GM19452 (cell line): ENCODE measurements at regions not wholly inside any gene's neighbourhood (a gene's known extent, or its start where the extent isn't known, plus 50 kb on each side); places are given as distances from the start of the nearest gene placed in this dataset.

ENCODE experiments used
- ATAC-seq: cut with Tn5 transposase; IDR thresholded peaks from one replicate; pipeline ENCODE4 v1.9.1; 2021; ENCODE audit not compliant: unreplicated experiment

- no peak for ATAC-seq
These were observed 113.1 kb downstream of the C9orf50 start for GRCh38 chr9:129507805-129508204.

- ATAC-seq, result no peak
These were observed 114.0 kb downstream of the C9orf50 start for GRCh38 chr9:129506892-129507291.

- no peak for ATAC-seq
These were observed 114.9 kb downstream of the C9orf50 start for GRCh38 chr9:129506041-129506440.

DNA sequence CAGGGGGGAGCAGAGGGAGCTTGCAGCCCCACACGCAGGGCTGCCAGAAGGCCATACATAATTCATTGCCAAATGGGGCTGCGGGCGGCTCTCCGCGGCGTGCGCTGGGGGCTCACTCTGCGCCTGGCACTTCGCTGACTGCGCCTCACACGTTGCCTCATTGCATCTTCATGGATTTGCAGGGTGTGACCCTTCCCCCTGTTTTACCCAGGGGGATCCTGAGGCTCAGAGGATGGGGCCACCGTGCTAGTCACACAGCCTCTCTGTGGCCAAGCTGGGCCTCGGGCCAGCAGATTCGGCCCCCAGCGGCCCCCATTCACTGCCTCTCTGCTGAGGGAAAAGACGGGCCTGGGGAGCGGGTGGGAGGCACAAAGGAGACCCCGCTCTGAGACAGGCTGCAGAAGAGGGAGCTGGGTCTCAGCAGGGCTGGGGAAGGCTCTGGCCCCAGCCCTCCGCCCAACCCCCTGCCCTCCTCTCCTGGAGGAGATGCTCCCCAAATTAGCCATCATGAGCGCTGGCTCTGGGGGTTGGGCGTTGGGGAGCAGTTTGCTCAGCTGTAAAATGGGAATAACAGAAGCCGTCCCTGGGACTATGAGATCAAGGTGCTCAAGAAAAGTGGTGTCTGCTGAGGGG lies 115.5 kb downstream of the C9orf50 start:
- no peak for ATAC-seq

GRCh38 chr9:129504404-129504803 lies 116.5 kb downstream of the C9orf50 start:
- ATAC-seq, result no peak

DNA sequence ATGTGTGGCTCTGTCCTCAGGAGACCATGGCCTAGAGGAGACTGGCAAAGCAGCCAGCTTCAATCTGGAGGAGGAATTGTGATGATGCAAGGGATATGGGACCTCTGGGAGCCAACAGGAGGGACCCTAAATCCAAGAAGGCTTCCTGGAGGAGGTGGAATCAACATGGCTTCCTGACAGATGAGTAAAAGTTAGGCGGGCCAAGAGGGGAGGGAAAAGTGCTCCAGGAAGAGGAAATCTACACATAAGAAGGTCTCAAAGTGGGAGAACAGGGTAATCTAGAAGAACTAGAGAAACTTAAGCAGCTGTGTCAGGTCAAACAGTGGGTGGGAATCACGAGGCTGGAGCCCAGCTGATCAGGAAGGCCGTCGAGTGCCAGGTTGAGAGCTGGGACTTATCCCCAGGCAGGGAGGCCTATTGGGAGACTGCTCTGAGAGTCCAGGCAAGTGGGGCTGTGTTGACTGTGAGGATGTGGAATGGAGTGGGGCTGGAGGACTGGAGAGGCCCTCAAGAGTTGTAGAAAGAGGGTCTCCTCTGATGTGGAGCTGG lies 119.1 kb downstream of the C9orf50 start:
- ATAC-seq, result no peak

GRCh38 chr9:129500863-129501770 lies 119.8 kb downstream of the C9orf50 start:
- ATAC-seq, result no peak

GRCh38 chr9:129500161-129500862 lies 120.6 kb downstream of the C9orf50 start:
- no peak for ATAC-seq

GRCh38 chr9:129498451-129499384 lies 122.2 kb downstream of the C9orf50 start:
- ATAC-seq, result no peak

DNA sequence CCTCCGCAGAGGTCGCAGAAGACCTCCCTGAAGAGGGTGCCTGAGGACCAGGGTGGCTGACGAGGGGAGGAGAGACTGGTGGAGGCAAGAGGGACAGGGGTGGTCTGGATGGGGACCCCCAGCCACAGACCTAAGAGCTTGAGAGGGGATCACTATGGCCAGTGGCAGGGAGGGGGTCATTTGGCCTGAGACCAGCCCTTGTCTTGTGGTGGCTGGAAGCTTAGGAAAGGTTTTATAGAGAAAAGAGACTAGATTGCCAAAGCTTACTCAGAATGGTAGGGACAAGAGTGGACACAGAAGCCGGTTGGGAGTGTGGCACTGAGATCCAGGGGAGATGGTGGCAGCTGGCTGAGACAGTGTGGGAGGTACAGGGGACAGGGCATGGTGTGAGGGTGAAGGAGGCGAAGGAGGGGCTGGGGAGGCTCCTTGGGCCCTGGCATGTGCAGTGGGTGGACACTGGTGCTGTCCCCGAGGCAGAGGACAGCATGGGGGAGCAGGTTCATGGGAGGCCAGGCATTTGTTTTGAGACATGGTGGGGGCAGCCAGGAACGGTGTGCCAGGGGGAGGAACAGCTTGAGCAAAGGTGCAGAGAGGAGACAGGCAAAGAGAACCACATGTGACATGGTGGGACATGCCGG lies 123.0 kb downstream of the C9orf50 start:
- ATAC-seq, result no peak

- ATAC-seq, result no peak
These were observed 123.7 kb downstream of the C9orf50 start for GRCh38 chr9:129497005-129497812.

- no peak for ATAC-seq
These were observed 124.4 kb downstream of the C9orf50 start for GRCh38 chr9:129496473-129497004.

GRCh38 chr9:129495620-129496472 lies 125.1 kb downstream of the C9orf50 start:
- ATAC-seq, result no peak

DNA sequence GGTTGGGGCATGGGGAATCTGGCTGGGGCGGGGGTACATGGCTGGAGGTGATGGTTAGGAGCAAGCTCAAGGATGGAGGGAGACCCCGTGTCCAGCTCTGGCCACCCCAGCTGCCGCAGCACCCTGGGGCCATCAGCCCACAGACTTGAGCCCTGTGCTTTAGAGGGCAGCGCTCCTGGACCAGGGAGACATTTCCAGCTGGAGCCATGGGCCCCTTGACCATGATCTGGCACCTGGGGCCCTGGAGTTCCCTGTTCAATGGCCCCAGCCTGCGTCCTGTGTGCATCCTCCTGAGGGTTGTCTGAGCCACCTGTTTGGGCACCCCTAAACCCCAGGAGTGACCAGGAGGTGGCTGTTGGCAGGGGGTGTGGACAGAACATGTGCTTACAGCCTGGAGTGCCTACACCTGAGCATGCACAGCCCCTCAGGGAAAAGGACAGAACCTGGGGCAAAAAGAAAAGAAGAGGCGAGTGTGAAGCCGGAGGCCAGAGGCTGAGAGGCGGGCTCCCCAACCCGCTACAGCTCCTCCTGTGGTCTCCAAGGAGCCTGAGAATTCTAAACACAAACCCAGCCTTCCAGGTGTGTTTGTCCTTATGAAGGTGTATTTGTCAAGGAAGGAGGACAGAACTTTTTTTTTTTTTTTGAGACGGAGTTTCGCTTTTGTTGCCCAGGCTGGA lies 126.7 kb downstream of the C9orf50 start:
- no peak for ATAC-seq

DNA sequence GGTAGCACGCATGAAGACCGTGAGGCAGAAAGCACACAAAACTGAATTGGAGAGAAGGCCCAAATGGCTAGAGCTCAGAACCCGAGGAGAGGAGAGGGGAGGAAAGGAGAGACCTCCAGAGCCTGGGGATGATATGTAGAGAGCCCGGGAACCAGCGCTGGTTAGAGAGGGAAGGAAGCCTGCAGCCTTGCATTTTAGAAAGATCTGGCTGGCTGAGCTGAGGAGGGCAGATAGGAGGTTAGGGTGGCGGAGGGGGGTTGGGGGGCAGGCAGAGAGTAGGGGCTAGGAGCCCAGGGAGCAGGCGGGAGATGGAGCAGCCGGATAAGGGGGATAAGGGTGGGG lies 127.2 kb downstream of the C9orf50 start:
- no peak for ATAC-seq

DNA sequence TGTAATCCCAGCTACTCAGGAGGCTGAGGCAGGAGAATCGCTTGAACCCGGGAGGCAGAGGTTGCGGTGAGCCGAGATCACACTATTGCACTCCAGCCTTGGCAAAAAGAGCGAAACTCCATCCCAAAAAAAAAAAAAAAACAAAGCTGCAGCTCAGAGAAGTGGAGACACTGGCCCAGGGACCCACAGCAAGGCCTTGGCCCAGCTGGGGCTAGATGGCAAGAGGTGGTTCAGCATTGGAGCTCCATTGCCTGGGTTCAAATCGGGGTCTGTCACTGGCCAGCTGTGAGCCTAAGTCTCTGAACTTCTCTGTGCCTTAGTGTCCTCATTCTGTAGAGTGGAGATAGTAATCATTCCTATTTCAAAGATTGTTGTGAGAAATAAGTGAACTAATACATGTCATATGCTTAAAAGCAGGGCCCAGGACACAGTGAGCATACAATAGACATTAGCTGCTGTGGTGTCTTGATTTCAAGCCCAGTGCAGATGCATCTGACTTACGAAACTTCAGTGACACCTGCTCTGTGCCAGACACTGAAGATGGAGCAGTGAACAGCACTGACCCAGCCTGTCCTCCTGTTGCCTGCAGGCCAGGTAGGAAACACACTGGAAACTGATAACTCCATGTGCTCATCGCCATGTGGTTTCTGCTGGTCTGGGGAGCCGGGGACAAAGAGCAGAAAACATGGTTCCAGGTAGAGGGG lies 127.7 kb downstream of the C9orf50 start:
- ATAC-seq, result no peak

DNA sequence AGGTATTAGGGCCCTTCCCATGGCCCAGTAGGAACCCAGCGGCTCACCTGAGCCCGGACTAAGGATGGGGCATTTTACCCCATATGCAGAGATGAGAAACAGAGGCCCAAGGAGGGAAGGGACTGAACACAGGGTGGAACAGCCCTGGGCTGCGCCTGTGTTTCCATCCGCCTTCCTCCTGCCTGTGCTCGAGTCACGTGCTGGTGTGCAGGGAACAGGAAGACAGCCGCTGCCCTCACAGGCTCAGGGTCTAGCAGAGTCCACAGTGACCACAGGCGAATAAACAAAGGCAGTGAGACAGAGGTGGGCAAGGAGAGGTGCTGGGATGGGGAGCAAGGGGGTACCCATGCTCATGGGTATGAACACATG lies 129.4 kb downstream of the C9orf50 start:
- no peak for ATAC-seq
